HG02642 (cell line): ENCODE measurements at regions not wholly inside any gene's neighbourhood (a gene's known extent, or its start where the extent isn't known, plus 50 kb on each side); places are given as distances from the start of the nearest gene placed in this dataset.
"Not testable (repeated sequence)": the region's sequence is repeated elsewhere in the genome, so short reads cannot be mapped to it uniquely, and the experiment has no call there.

Experiments
- ATAC-seq: cut with Tn5 transposase; IDR thresholded peaks from one replicate; pipeline ENCODE4 v1.9.1; 2021; ENCODE audit warnings: mild to moderate bottlenecking; ENCODE audit not compliant: unreplicated experiment, poor library complexity

GRCh38 chr6:164075981-164076615 is 661.6 kb downstream of the QKI start:
- no peak for ATAC-seq

GRCh38 chr6:164072240-164072666 is 657.7 kb downstream of the QKI start:
- ATAC-seq, result no peak

GRCh38 chr6:164069350-164069990 is 655.0 kb downstream of the QKI start:
- no peak for ATAC-seq

GRCh38 chr6:164068527-164068926 is 654.0 kb downstream of the QKI start:
- ATAC-seq, result no peak

- ATAC-seq, result no peak
Measured at GRCh38 chr6:164066766-164067165, 652.2 kb downstream of the QKI start.

- no peak for ATAC-seq
Measured at GRCh38 chr6:164066335-164066734, 651.8 kb downstream of the QKI start.

GRCh38 chr6:164063346-164063745 is 648.8 kb downstream of the QKI start:
- no peak for ATAC-seq

- no peak for ATAC-seq
Measured at GRCh38 chr6:164062872-164063271, 648.4 kb downstream of the QKI start.

- ATAC-seq, result no peak
Measured at GRCh38 chr6:164057876-164058275, 643.4 kb downstream of the QKI start.

- no peak for ATAC-seq
Measured at GRCh38 chr6:164051427-164051826, 636.9 kb downstream of the QKI start.

GRCh38 chr6:164049517-164049988 is 635.0 kb downstream of the QKI start:
- ATAC-seq, result no peak

GRCh38 chr6:164048840-164049516 is 634.5 kb downstream of the QKI start:
- no peak for ATAC-seq

- ATAC-seq, result no peak
Measured at GRCh38 chr6:164045082-164045481, 630.6 kb downstream of the QKI start.

GRCh38 chr6:164043656-164044055 is 629.1 kb downstream of the QKI start:
- ATAC-seq, result not testable (repeated sequence)

- no peak for ATAC-seq
Measured at GRCh38 chr6:164042212-164042611, 627.7 kb downstream of the QKI start.

GRCh38 chr6:164040994-164041393 is 626.5 kb downstream of the QKI start:
- no peak for ATAC-seq

GRCh38 chr6:164039954-164040375 is 625.4 kb downstream of the QKI start:
- no peak for ATAC-seq

GRCh38 chr6:164037171-164037870 is 622.8 kb downstream of the QKI start:
- ATAC-seq, result no peak

GRCh38 chr6:164035900-164036485 is 621.5 kb downstream of the QKI start:
- no peak for ATAC-seq

GRCh38 chr6:164034602-164035140 is 620.2 kb downstream of the QKI start:
- ATAC-seq, result no peak
